Fibroblast of villous mesenchyme (primary cell): ENCODE measurements at regions not wholly inside any gene's neighbourhood (a gene's known extent, or its start where the extent isn't known, plus 50 kb on each side); places are given as distances from the start of the nearest gene placed in this dataset.

Experiments
- DNase-seq: peaks from one replicate; pipeline ENCODE4 v3.0.0-alpha.2; 2010; ENCODE audit warnings: low read depth
- H3K4me3 ChIP-seq: 2 replicates; pipeline ENCODE4 v1.5.1; 2011; ENCODE audit warnings: low read depth, mild to moderate bottlenecking, low read length
- CTCF ChIP-seq: IDR thresholded peaks from 2 replicates; pipeline ENCODE4 v1.5.1; 2012; ENCODE audit warnings: low read depth, mild to moderate bottlenecking, low read length; ENCODE audit not compliant: insufficient read depth

- no peak for DNase-seq
- no peak for TF ChIP-seq CTCF
- H3K4me3 ChIP-seq: no peak overlapping the region
Measured at GRCh38 chr17:5817475-5818395, 233.4 kb upstream of the NLRP1 start.

- DNase-seq: no peak
- H3K4me3 ChIP-seq: no peak overlapping the region
- TF ChIP-seq CTCF: no peak
Measured at GRCh38 chr17:5819396-5819795, 235.1 kb upstream of the NLRP1 start.

- no peak for TF ChIP-seq CTCF
- no peak for DNase-seq
- H3K4me3 ChIP-seq: no peak overlapping the region
Measured at GRCh38 chr17:5819921-5820685, 235.8 kb upstream of the NLRP1 start.

GRCh38 chr17:5820721-5821456 is 236.6 kb upstream of the NLRP1 start:
- DNase-seq: no peak
- TF ChIP-seq CTCF: no peak
- H3K4me3 ChIP-seq: no peak overlapping the region

GRCh38 chr17:5821803-5822202 is 237.5 kb upstream of the NLRP1 start:
- H3K4me3 ChIP-seq: no peak overlapping the region
- TF ChIP-seq CTCF: no peak
- peak; percentile 34 for DNase-seq

GRCh38 chr17:5822281-5823060 is 238.2 kb upstream of the NLRP1 start:
- no peak for TF ChIP-seq CTCF
- DNase-seq: no peak
- no peak overlapping the region for H3K4me3 ChIP-seq
